Bronchial epithelial cell (primary cell): ENCODE measurements at regions not wholly inside any gene's neighbourhood (a gene's known extent, or its start where the extent isn't known, plus 50 kb on each side); places are given as distances from the start of the nearest gene placed in this dataset.

Source experiments
- DNase-seq: peaks from one replicate; pipeline ENCODE4 v3.0.0-alpha.2; 2010; ENCODE audit warnings: low read depth
- FAIRE-seq: peaks from 2 replicates; lab custom pipeline; 2011; peaks lifted over from hg19 to GRCh38; lab: Jason Lieb, UNC
- H3K27me3 ChIP-seq: 2 replicates; pipeline ENCODE4 v1.5.1; 2011; ENCODE audit warnings: low read length; ENCODE audit not compliant: control insufficient read depth, insufficient read depth
- H3K36me3 ChIP-seq: 2 replicates; pipeline ENCODE4 v1.5.1; 2011; ENCODE audit warnings: low read length; ENCODE audit not compliant: control insufficient read depth, insufficient read depth
- H3K4me3 ChIP-seq: 2 replicates; pipeline ENCODE4 v1.5.1; 2011; ENCODE audit warnings: mild to moderate bottlenecking, low read depth, low read length, control low read depth
- TF ChIP-seq, protein P1 (sequence below): IDR thresholded peaks from 2 replicates; pipeline ENCODE4 v1.5.1; 2011; ENCODE audit warnings: mild to moderate bottlenecking, moderate library complexity, low read length, control low read depth, inconsistent platforms; ENCODE audit not compliant: insufficient read depth, severe bottlenecking

DNA sequence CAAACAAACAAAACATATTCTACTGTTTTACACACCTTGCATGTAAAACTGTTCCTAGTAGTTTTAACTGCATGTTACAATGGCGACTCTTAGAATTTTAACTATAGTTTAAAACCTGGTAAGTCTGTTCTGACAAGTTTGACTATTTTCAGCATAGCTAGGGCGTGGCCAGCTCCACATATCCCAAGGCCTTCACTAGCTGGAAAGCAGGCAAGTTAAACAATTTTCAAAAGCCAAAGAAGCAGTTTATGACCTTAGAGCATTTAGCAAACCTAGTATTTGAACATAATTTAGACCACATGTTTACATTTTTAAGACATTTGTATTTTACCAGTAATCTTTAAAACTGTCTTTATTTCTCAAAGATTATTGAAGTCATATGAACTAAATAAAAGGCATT lies 402.8 kb upstream of the SYT4 start:
- Histone ChIP-seq H3K36me3 (no peaks in the 10 kb centered on the region), H3K4me3 (no peak overlapping the region), H3K27me3 (no peaks in the 10 kb centered on the region)
- DNase-seq (no peak), FAIRE-seq (no peak)
- TF ChIP-seq, protein P1, sequence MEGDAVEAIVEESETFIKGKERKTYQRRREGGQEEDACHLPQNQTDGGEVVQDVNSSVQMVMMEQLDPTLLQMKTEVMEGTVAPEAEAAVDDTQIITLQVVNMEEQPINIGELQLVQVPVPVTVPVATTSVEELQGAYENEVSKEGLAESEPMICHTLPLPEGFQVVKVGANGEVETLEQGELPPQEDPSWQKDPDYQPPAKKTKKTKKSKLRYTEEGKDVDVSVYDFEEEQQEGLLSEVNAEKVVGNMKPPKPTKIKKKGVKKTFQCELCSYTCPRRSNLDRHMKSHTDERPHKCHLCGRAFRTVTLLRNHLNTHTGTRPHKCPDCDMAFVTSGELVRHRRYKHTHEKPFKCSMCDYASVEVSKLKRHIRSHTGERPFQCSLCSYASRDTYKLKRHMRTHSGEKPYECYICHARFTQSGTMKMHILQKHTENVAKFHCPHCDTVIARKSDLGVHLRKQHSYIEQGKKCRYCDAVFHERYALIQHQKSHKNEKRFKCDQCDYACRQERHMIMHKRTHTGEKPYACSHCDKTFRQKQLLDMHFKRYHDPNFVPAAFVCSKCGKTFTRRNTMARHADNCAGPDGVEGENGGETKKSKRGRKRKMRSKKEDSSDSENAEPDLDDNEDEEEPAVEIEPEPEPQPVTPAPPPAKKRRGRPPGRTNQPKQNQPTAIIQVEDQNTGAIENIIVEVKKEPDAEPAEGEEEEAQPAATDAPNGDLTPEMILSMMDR: no peak

DNA sequence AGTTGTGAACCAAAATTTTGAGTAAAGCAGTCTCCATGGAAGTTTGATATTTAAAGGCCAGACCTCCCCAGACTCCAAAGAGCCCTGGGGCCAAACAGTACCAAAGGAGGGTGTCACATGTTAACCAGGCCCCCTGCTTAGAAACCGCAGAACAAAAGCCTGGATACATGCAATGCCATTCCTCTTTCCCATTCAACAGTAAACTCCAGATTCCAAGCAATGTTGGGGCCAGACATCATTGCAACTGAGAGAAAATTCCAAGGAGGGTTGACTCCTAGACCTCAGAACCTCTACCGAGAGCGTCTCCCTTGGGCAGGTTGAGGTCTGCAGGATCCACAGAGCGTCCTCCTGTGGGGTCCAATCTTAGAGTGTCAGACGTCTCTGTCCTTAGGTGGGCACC lies 404.4 kb upstream of the SYT4 start:
- FAIRE-seq (no peak), DNase-seq (no peak)
- no peak overlapping the region for H3K4me3 ChIP-seq
- TF ChIP-seq, protein P1: no peak
- no peaks in the 10 kb centered on the region for H3K36me3 ChIP-seq
- no peaks in the 10 kb centered on the region for H3K27me3 ChIP-seq

DNA sequence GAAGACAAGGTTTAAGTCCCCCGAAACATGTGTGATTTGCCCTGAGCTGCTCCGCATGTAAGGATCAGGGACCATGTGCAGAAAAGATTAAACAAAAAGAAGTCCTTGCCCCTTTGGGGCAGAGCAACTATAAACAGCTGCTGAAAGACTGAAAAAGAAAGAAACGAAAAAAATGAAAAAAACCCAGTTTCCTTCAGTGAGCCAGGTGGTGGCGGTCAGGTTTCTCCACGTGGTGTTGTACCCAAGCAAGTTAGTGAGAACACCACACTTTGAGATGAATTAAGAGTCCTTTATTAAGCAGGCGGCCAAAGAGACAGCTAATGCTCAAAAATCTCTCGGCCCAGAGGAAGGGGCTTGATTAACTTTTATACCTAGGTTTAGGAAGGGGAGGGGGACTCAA lies 404.9 kb upstream of the SYT4 start:
- no peaks in the 10 kb centered on the region for H3K36me3 ChIP-seq
- H3K4me3 ChIP-seq: no peak overlapping the region
- no peak for FAIRE-seq
- TF ChIP-seq, protein P1: no peak
- no peaks in the 10 kb centered on the region for H3K27me3 ChIP-seq
- DNase-seq: no peak

DNA sequence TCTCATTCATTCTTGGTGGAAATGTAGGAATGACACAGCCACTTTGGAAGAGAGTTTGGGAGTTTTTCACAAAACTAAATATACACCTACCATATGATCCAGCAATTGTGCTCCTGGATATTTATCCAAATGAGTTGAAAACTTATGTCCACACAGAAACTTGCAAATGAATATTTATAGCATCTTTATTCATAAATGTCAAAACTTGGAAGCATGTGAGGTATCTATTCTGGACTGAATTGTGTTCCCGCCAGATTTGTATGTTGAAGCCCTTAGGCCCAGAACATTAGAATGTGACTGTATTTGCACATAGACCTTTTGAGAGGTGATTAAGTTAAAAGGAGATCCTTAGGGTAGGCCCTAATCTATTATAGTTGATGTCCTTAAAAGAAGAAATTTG lies 409.4 kb upstream of the SYT4 start:
- Histone ChIP-seq H3K27me3 (no peaks in the 10 kb centered on the region), H3K4me3 (no peak overlapping the region), H3K36me3 (no peaks in the 10 kb centered on the region)
- no peak for FAIRE-seq
- DNase-seq: no peak
- TF ChIP-seq, protein P1: no peak

DNA sequence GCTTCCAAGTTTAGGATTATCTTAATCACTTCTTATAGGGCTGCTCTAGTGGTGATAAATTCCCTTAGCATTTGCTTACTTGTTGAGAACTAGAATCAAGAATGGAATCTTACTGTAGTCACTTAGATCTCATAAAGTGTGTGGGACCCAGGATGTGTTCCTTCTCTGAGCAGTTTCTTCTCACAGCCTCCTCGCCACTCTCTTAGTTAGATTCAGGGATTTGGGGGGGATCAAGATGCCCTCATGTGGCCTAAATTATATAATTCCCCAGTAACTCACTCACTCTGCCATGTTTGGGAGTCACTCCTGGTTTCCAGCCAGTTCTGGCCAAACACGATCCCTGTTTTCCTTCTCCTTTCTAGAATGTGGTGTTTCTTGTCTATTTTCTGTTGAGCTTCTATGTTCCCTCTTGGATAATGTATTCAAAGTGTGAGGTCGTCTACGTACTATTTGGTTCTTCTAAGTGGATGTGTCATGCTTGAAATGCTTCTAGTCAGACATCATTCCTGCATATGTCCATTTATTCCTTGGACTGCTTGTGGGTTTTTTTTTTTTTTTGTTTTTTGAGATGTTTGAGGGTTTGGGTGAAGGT lies 414.9 kb upstream of the SYT4 start:
- Histone ChIP-seq H3K4me3 (no peak overlapping the region), H3K27me3 (no peaks in the 10 kb centered on the region), H3K36me3 (no peaks in the 10 kb centered on the region)
- peak; percentile 5 for DNase-seq
- no peak for FAIRE-seq
- TF ChIP-seq, protein P1: no peak

DNA sequence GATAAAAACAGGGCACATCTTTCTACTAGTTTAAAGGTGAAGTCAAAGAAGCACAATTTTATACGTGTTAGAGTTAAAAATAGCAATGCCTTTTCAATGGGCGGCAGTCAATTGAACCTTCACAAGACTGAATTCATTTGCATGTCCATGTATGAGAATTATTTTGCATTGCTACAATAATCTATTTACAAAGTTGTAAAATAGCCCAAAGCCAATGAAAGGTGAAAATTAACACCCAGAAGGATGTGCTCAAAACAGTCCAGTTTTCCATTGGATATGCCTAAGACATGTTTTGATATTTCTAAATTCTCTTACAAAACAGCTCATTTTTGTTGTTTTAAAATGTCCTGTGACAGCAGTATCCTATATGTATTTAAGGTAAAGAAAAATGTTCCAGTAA lies 425.1 kb upstream of the SYT4 start:
- TF ChIP-seq, protein P1: no peak
- no peaks in the 10 kb centered on the region for H3K36me3 ChIP-seq
- no peaks in the 10 kb centered on the region for H3K27me3 ChIP-seq
- FAIRE-seq: no peak
- no peak overlapping the region for H3K4me3 ChIP-seq
- no peak for DNase-seq
